ENCODE measurements at regions not wholly inside any gene's neighbourhood (a gene's known extent, or its start where the extent isn't known, plus 50 kb on each side); places are given as distances from the start of the nearest gene placed in this dataset.
"Not testable (repeated sequence)": the region's sequence is repeated elsewhere in the genome, so short reads cannot be mapped to it uniquely, and the experiment has no call there.

DNA sequence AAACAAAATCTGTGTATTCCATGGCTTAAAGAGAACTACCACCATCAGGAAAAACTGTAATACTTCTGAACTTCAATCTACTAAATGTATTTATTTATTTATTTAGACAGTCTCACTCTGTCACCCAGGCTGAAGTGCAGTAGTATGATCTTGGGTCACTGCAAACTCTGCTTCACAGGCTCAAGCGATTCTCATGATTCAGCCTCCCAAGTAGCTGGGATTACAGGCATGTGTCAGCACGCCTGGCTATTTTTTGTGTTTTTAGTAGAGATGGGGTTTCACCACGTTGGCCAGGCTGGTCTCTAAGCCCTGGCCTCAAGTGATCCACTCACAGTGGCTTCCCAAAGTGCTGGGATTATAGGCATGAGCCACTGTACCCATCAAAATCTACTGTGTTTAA, 202.3 kb upstream of the POU1F1 start:
- DNase-seq, result no peak

GRCh38 chr3:87473944-87474343, 197.6 kb upstream of the POU1F1 start:
- DNase-seq, result no peak

GRCh38 chr3:87468938-87469337, 192.6 kb upstream of the POU1F1 start:
- DNase-seq, result no peak

- no peak for DNase-seq
Observed at GRCh38 chr3:87468235-87468634, 191.9 kb upstream of the POU1F1 start.

DNA sequence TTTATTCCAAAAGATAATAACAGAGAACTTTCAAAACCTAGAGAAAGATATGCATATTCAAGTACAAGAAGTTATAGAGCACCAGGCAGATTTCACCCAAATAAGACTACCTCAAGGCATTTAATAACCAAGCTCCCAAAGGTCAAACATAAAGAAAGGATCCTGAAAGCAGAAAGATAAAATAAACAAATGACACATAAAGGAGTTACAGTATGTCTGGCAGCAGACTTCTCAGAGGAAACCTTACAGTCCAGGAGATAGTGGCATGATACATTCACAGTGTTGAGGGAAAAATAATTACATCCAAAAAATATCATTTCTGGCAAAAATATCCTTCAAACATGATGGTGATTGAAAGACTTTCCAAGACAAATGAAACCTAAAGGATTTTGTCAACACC, 185.8 kb upstream of the POU1F1 start:
- no peak for DNase-seq

GRCh38 chr3:87461443-87461842, 185.1 kb upstream of the POU1F1 start:
- no peak for DNase-seq

DNA sequence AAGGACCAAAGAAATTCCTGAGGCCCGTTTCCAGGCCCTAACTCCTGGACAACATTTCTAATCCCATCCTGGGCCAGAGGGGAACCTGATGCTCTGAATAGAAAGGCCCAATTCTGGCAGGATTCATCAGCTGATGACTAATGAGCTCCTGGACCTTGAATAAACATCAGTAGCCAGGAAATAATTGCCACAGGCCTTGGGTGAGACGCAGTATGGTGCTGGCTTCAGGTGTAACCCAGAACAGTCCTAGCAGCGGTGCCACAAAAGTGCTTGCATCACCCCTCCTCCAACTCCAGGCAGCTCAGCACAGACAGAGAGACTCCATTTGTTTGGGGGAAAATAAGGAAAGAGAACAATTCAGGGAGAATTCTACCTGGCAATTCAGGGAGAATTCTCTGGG, 184.7 kb upstream of the POU1F1 start:
- DNase-seq, result no peak

DNA sequence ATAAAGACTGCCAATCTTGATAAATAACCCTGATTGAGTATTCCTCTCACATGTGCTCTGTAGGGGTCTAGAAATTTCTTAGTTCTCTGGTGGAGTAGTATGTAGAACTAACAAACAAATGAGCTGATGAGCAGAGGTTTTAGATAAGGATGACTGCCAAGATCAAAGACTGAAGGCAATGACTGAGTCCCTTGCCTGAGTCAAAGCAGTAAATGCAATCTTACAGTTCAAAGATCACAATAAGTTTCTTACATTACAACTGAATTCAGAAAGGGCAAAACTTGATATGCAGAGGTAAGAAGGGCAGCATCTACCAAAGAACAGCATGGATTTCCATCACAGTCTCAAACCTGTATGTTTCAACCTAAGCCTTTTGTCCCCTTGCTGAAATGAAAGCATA, 172.2 kb upstream of the POU1F1 start:
- DNase-seq, result no peak

- DNase-seq, result no peak
Observed at GRCh38 chr3:87446849-87447387, 170.5 kb upstream of the POU1F1 start.

DNA sequence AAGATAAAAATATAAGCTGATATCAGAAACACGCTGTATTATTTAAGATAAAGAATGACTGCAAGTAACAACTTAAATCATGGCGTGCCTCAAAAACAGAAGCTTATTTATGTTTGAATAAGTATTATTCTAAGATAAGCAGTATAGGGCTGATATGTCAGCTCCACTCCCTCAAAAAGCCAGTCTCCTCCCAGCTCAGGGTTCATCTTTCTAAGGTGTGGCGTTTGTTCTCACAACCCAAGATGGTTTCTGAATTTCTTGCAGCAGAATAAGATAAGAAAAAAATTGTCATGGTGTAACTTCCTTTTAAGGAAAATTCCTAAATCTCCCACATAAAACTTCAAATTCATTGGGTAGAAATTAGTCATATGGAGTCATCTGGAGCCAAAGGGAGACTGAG, 166.1 kb upstream of the POU1F1 start:
- DNase-seq, result no peak

GRCh38 chr3:87437765-87438164, 161.4 kb upstream of the POU1F1 start:
- no peak for DNase-seq

DNA sequence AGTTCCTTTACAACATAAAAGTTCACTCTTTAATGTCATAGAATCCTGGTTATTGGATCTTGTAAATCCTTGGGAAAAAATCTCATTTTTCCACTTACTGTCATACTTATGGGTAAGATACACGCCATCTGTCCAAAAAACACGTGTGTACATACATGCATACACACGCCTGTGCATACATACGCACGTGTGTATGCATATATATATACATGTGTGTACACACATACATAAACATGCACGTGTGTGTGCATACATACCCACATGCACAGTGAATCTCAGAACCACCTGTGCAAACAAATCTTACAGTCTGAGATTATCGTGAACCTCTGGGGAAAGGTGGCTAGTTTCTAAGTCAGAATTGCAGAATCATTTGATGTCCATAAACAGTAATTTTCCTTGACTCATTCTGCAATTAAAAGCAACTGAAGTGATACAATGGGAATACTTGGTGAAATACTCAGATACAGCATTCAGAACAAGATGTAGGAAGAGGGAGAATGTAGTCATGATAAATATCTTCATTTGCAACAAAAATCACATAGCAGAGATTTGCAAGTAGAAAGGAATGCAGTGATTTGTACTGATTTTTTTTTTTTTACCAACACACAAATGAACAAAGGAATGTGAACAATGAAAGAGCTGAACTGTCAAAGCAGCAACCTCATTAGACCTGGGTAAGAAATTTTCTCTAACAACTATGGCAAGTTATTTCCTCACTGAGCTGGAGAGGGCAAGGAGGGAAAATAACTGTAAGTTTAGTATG, 160.6 kb upstream of the POU1F1 start:
- no peak for DNase-seq

DNA sequence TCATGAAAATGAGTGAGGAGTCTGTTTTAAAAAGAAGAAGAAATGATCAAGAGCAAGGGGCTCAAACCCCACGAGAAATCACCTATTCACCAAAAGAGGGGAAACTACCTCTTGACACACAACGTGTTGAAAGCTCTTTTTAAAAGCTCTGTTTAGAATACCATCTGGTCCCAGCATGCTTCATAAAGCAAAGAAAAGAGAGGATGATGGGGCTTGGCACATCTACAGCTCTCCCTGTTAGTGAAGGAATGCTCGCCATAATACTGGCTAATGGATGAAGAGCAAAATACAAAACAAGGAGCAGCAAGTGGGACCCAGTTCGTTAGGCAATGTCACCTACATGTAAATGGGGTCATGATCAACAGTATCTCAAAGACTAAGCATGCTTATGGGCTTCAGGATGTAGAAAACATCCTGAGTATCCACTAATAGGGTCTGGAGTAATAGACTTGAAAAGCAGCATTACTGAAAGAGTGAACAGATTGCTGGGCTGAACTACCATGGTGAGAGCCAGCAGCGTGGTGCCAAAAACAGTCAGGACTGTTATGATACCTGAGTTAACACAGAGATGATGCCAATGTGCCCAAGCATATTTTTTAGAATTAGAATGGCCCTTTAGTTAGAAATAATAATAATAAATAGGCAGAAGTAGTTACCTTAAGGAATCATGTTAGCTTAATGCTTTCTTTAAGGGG, 159.7 kb upstream of the POU1F1 start:
- no peak for DNase-seq

- not testable (repeated sequence) for DNase-seq
Observed at GRCh38 chr3:87433445-87433844, 157.1 kb upstream of the POU1F1 start.

GRCh38 chr3:87426918-87427317, 150.5 kb upstream of the POU1F1 start:
- no peak for DNase-seq

- DNase-seq, result no peak
Observed at GRCh38 chr3:87425056-87425455, 148.7 kb upstream of the POU1F1 start.

- DNase-seq, result no peak
Observed at GRCh38 chr3:87423336-87423735, 147.0 kb upstream of the POU1F1 start.

DNA sequence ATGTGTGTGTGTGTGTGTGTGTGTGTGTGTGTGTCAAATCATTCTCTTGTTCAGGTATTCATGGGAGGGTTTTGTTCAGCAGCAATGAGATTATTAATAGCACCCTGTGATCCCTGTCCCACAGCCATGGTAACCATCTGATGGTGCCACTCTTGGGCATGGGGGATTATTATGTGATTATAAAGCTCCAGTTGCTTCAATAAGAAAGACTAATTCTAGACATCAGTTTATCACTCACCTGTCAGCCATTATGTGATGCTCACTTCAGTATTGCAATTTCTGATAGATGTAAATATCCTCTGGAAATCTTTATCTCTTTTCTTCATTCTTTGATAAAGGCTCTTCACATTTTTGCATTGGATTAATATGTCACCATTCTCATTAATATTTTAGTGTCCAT, 145.9 kb upstream of the POU1F1 start:
- DNase-seq, result no peak

DNA sequence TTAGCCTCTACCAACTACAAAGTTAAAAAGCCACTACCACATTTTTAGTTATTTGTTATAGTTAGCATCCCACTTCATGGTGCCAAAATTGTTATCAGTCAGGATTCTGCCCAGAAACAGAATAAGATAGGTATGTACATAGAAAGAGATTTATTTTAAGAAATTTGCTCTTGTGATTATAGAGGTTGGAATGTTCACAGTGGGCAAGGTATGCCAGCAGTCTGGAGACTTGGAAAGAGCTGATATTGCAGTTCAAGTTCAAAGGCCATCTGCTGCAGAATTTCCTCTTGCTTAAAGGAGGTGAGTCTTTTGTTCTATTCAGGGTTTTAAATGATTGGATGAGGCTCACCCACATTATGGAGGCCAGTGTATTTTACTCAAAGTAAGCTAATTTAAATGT, 143.8 kb upstream of the POU1F1 start:
- no peak for DNase-seq

DNA sequence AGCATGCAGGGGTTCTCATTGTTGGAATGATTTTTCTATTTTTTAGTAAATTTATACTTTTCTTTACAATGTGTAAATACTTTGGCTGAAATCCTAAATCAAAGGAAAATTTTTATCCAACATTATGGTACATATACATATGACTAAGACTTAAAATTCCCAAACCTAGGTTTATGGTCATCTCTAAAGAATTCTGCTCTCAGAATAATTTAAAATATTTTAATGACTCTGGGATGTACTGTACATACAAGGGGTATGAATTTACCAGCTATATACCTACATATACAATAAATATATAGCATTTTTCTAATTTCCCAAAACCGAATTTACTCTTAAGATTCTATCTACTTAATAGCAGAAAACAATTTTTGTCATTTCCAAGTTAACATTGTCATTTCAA, 137.9 kb upstream of the POU1F1 start:
- DNase-seq, result no peak

- no peak for DNase-seq
Observed at GRCh38 chr3:87413814-87414213, 137.4 kb upstream of the POU1F1 start.

GRCh38 chr3:87410110-87410509, 133.7 kb upstream of the POU1F1 start:
- DNase-seq, result no peak

DNA sequence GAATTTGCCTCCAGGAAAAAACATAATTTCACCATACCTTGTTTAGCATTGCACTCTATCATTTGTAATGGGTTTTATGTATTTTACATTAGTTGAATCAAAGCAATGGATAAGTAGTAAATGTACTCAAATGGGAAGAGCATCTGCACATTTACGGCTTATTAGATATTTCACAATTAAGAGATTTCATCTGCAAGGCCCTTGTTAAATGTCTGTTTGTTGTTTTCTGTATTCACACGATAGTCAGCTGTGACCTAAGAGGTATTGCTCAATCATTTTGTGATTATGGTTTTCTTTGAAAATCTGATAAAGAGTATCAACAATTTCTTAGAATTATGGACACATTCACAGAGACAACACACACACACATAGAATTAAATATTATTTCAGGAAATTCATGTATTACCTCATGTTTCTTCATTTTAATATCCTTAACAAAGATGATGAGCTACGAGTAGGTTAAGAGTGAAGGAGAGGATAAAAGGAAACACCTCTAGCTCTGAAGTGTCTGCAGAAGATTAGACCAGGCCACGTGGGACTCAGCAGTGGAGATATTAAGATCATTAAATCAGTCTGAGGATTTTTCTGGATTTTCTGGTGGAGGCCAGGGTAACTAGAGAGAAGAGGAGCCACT, 121.9 kb upstream of the POU1F1 start:
- DNase-seq, result no peak

GRCh38 chr3:87397211-87397610, 120.8 kb upstream of the POU1F1 start:
- no peak for DNase-seq
